ENCODE measurements at regions not wholly inside any gene's neighbourhood (a gene's known extent, or its start where the extent isn't known, plus 50 kb on each side); places are given as distances from the start of the nearest gene placed in this dataset.

GRCh38 chr2:60051991-60052390, 501.5 kb downstream of the BCL11A start:
- no peak overlapping the region for H3K27ac ChIP-seq
- intact Hi-C loops (cut with DNase I; ENCODE audit: low total_unique reads): no loop called here
- TF ChIP-seq POLR2A (IDR thresholded peaks at IDR 0.05) (no peak), POLR2AphosphoS5 (IDR thresholded peaks at IDR 0.05) (no peak)
- TF ChIP-seq, protein P1, sequence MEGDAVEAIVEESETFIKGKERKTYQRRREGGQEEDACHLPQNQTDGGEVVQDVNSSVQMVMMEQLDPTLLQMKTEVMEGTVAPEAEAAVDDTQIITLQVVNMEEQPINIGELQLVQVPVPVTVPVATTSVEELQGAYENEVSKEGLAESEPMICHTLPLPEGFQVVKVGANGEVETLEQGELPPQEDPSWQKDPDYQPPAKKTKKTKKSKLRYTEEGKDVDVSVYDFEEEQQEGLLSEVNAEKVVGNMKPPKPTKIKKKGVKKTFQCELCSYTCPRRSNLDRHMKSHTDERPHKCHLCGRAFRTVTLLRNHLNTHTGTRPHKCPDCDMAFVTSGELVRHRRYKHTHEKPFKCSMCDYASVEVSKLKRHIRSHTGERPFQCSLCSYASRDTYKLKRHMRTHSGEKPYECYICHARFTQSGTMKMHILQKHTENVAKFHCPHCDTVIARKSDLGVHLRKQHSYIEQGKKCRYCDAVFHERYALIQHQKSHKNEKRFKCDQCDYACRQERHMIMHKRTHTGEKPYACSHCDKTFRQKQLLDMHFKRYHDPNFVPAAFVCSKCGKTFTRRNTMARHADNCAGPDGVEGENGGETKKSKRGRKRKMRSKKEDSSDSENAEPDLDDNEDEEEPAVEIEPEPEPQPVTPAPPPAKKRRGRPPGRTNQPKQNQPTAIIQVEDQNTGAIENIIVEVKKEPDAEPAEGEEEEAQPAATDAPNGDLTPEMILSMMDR (IDR thresholded peaks at IDR 0.05): no peak

DNA sequence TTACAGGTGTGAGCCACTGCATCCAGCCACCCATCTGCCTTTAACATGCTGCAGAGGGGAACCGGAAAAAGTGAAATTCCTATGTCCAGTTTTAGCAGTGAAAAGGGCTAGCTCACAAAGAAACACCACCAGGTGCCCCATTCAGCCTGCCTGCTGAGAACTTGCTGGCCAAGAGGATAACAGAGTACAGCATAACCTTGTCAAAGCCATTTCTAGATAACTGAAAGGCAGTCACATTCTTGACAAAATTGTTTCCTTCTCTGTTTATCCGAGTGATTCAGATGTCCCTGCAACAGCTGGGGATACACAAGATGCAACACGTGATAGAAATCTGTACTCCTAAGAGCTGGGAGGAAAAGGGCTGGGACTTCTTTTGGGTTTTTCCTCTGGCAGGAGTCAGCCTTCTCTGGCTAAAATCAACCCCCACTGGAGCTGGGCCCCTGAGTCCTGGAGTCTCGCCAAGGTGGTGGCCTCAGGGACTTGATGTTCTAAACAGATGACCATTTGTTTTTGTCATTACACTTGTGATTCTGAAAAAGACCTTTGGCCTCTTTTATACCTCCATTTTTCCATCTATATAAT, 505.4 kb downstream of the BCL11A start:
- TF ChIP-seq POLR2A (IDR thresholded peaks at IDR 0.05): no peak
- TF ChIP-seq, protein P1 (IDR thresholded peaks at IDR 0.05): no peak
- no peak for TF ChIP-seq POLR2AphosphoS5 (IDR thresholded peaks at IDR 0.05)
- H3K9me3 ChIP-seq: no peaks in the 10 kb centered on the region
- intact Hi-C loops (cut with DNase I; ENCODE audit: low total_unique reads): loop anchor here (5.0 kb wide), 1 partner anchor 1916 kb away; no protein-coding TSS in a partner anchor
- H3K27me3 ChIP-seq: no peaks in the 10 kb centered on the region
- H3K4me3 ChIP-seq: no peak overlapping the region
- no peak overlapping the region for H3K27ac ChIP-seq
- H3K36me3 ChIP-seq: no peaks in the 10 kb centered on the region
- DNase-seq (ENCODE audit: low spot score in 2 of 2): no peak
- H3K4me1 ChIP-seq: no peaks in the 10 kb centered on the region

More at GRCh38 chr2:60051991-60052390, 501.5 kb downstream of the BCL11A start:
- H3K4me1 ChIP-seq: no peaks in the 10 kb centered on the region
- H3K27me3 ChIP-seq: no peaks in the 10 kb centered on the region
- DNase-seq (ENCODE audit: low spot score in 2 of 2): no peak
- H3K36me3 ChIP-seq: no peaks in the 10 kb centered on the region
- H3K9me3 ChIP-seq: no peaks in the 10 kb centered on the region
- H3K4me3 ChIP-seq: no peak overlapping the region

DNA sequence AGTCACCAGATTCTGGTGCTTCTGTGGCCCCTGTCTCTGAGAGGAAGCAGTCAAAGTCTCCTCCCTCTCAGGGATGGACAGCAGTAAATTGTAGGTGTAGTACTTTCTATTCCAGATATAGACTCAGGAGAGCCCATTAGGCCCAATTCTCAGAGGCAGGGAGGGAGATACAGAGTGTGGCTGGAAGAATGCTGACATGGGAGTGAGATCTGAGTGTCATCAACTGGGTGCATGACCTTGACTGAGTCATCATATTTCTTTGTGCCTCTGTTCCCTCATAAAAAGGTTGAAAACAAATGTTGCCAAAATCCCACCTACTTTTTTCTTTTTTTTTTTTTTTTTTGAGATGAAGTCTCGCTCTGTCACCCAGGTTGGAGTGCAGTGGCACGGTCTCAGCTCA, 506.1 kb downstream of the BCL11A start:
- no peak overlapping the region for H3K27ac ChIP-seq
- H3K27me3 ChIP-seq: no peaks in the 10 kb centered on the region
- H3K36me3 ChIP-seq: no peaks in the 10 kb centered on the region
- no peak overlapping the region for H3K4me3 ChIP-seq
- no peak for DNase-seq (ENCODE audit: low spot score in 2 of 2)
- TF ChIP-seq, protein P1 (IDR thresholded peaks at IDR 0.05): no peak
- TF ChIP-seq POLR2A (IDR thresholded peaks at IDR 0.05): no peak
- TF ChIP-seq POLR2AphosphoS5 (IDR thresholded peaks at IDR 0.05): no peak
- intact Hi-C loops (cut with DNase I; ENCODE audit: low total_unique reads): loop anchor here (5.0 kb wide), 1 partner anchor 1915 kb away; no protein-coding TSS in a partner anchor
- no peaks in the 10 kb centered on the region for H3K9me3 ChIP-seq
- no peaks in the 10 kb centered on the region for H3K4me1 ChIP-seq

- intact Hi-C loops (cut with DNase I; ENCODE audit: low total_unique reads): loop anchor here (5.0 kb wide), 1 partner anchor 1914 kb away; no protein-coding TSS in a partner anchor
- H3K4me1 ChIP-seq: no peaks in the 10 kb centered on the region
- no peak for TF ChIP-seq POLR2AphosphoS5 (IDR thresholded peaks at IDR 0.05)
- no peak for TF ChIP-seq POLR2A (IDR thresholded peaks at IDR 0.05)
- TF ChIP-seq, protein P1 (IDR thresholded peaks at IDR 0.05): no peak
- H3K36me3 ChIP-seq: no peaks in the 10 kb centered on the region
- H3K9me3 ChIP-seq: no peaks in the 10 kb centered on the region
- no peaks in the 10 kb centered on the region for H3K27me3 ChIP-seq
- no peak overlapping the region for H3K4me3 ChIP-seq
- H3K27ac ChIP-seq: no peak overlapping the region
- no peak for DNase-seq (ENCODE audit: low spot score in 2 of 2)
Measured at GRCh38 chr2:60046529-60046928, 506.9 kb downstream of the BCL11A start.

GRCh38 chr2:60045456-60045855, 508.0 kb downstream of the BCL11A start:
- intact Hi-C loops (cut with DNase I; ENCODE audit: low total_unique reads): loop anchor here (5.0 kb wide), 1 partner anchor 1913 kb away; no protein-coding TSS in a partner anchor
- Histone ChIP-seq H3K4me1 (no peaks in the 10 kb centered on the region), H3K27ac (no peak overlapping the region), H3K4me3 (no peak overlapping the region), H3K27me3 (no peaks in the 10 kb centered on the region), H3K9me3 (no peaks in the 10 kb centered on the region), H3K36me3 (no peaks in the 10 kb centered on the region)
- DNase-seq (ENCODE audit: low spot score in 2 of 2): no peak
- TF ChIP-seq, protein P1 (IDR thresholded peaks at IDR 0.05): no peak
- TF ChIP-seq POLR2AphosphoS5 (IDR thresholded peaks at IDR 0.05) (no peak), POLR2A (IDR thresholded peaks at IDR 0.05) (no peak)
